ENCODE measurements at regions not wholly inside any gene's neighbourhood (a gene's known extent, or its start where the extent isn't known, plus 50 kb on each side); places are given as distances from the start of the nearest gene placed in this dataset.
"Not testable (repeated sequence)": the region's sequence is repeated elsewhere in the genome, so short reads cannot be mapped to it uniquely, and the experiment has no call there.

- in situ Hi-C loops (cut with MboI; ENCODE audit: low pct_unique_long_range_greater_than_20kb, low sequenced_read_pairs) = no loop called here
- DNase-seq = no peak
Observed at GRCh38 chr18:33836564-33836963, 258.5 kb downstream of the ASXL3 start.

GRCh38 chr18:33835419-33835818 is 257.4 kb downstream of the ASXL3 start:
- DNase-seq = no peak
- in situ Hi-C loops (cut with MboI; ENCODE audit: low pct_unique_long_range_greater_than_20kb, low sequenced_read_pairs) = no loop called here

GRCh38 chr18:33833842-33834241 is 255.8 kb downstream of the ASXL3 start:
- DNase-seq = no peak
- in situ Hi-C loops (cut with MboI; ENCODE audit: low pct_unique_long_range_greater_than_20kb, low sequenced_read_pairs) = no loop called here

- in situ Hi-C loops (cut with MboI; ENCODE audit: low pct_unique_long_range_greater_than_20kb, low sequenced_read_pairs) = no loop called here
Observed at GRCh38 chr18:33831424-33831823, 253.4 kb downstream of the ASXL3 start.

GRCh38 chr18:33830213-33830612 is 252.2 kb downstream of the ASXL3 start:
- in situ Hi-C loops (cut with MboI; ENCODE audit: low pct_unique_long_range_greater_than_20kb, low sequenced_read_pairs) = no loop called here
- DNase-seq = no peak

More at GRCh38 chr18:33831424-33831823, 253.4 kb downstream of the ASXL3 start:
- DNase-seq = no peak

DNA sequence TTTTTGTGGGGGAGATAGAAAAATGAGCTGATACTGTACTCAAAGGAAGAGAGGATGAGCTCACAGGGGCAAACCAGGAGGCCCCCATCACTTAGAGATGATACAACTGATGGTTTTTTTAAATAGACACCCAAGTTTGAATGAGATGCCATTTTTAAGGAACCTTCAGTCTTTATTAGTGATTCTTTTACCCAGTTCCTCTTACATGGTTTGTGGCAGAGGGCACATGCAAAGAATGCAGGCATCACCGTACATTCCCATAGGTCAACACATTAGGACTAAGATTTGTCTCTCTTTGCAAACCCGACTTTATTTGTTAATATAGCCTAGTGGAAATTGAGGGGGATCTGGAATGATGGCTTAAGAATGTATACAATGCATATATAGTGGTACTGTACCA is 250.9 kb downstream of the ASXL3 start:
- no peak for DNase-seq
- in situ Hi-C loops (cut with MboI; ENCODE audit: low pct_unique_long_range_greater_than_20kb, low sequenced_read_pairs) = no loop called here

GRCh38 chr18:33826151-33826550 is 248.1 kb downstream of the ASXL3 start:
- in situ Hi-C loops (cut with MboI; ENCODE audit: low pct_unique_long_range_greater_than_20kb, low sequenced_read_pairs) = no loop called here
- DNase-seq = no peak

DNA sequence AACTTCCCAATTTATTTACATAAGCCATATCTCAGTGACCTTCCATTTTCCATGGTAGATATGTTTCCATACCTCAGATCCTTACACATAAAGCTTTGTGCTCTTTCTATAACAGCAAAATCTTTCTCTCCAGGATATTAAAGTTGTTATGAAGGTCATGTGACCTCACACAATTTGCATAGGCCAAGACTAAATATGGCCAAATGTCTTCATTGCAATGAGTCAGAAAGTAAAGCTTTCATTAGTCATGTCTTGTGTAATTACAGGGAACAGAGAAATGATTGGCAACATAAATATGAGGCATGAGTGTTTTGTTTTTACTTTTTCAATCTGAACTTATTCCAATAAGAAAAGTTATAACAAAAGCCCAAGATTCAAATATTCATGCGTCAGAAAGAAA is 243.5 kb downstream of the ASXL3 start:
- no peak for DNase-seq
- in situ Hi-C loops (cut with MboI; ENCODE audit: low pct_unique_long_range_greater_than_20kb, low sequenced_read_pairs) = no loop called here

DNA sequence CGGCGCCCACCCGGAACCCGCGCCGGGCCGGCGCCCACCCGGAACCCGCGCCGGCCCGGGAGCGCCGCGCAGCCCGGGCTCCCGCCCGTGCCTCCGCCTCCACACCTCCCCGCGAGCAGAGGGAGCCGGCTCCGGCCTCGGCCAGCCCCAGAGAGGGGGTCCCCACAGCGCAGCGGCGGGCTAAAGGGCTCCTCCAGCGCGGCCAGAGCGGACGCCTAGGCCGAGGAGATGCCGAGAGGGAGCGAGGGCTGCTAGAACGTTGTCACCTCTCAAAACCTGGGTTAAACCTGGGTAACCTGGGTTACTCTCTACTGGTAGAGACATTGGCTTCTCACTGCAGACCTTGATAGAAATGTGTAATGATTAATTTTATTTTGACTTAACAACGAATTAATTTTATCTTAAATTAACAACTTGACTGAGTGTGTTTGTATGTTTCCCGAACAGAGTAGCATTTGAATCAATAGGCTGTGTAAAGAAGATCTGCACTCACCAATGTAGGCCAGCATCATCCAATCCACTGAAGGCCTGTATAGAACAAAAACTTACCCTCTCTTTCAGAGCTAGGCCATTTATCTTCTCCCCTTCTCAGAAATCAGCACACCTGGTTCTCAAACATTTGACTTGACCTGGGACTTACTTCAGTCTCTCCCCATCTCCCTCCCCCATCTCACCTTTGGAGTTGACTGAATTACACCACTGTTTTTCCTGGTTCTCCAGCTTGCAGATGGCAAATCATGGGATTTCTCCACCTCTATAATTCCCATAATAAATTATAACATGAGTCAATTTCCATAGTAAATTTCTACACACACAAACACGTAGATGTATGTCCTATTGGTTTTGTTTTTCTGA is 242.7 kb downstream of the ASXL3 start:
- no peak for DNase-seq
- in situ Hi-C loops (cut with MboI; ENCODE audit: low pct_unique_long_range_greater_than_20kb, low sequenced_read_pairs) = no loop called here

- DNase-seq; in situ Hi-C loops (cut with MboI; ENCODE audit: low pct_unique_long_range_greater_than_20kb, low sequenced_read_pairs): not testable (repeated sequence)
Observed at GRCh38 chr18:33819692-33820343, 241.8 kb downstream of the ASXL3 start.

DNA sequence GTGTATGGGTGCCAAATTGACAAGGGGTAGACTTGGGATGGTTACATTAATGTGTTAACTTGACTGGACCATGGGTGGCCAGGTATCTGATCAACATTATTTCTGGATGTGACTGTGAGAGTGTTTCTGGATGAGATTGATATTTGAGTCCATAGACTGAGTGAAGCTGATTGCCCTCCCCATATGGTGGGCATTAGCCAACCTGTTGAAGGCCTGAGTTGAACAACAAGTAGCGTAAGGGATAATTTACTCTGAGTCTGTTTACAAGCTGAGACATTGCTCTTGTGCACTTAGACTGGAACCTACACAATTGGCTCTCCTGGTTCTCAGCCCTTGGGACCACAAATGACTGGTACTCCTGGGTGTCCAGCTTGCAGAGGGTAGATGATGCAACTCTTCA is 240.1 kb downstream of the ASXL3 start:
- in situ Hi-C loops (cut with MboI; ENCODE audit: low pct_unique_long_range_greater_than_20kb, low sequenced_read_pairs) = no loop called here
- no peak for DNase-seq

DNA sequence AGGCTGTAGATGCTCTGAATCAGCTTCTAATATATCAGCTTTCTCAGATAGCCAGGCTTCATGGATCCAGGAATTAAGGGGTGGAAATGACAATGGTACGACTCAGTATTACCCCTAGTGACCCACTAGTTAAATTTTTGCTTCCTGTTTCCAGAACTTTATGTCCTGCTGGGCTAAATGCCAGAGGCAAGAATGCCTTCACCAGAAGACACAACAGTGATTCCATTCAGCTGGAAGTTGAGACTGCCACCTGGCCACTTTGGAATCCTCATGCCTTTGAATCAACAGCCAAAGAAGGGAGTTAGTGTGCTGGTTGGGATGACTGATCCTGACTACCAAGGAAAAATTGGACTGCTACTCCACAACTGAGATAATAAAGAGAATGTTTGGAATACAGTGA is 239.1 kb downstream of the ASXL3 start:
- in situ Hi-C loops (cut with MboI; ENCODE audit: low pct_unique_long_range_greater_than_20kb, low sequenced_read_pairs) = no loop called here
- DNase-seq = no peak

- in situ Hi-C loops (cut with MboI; ENCODE audit: low pct_unique_long_range_greater_than_20kb, low sequenced_read_pairs) = no loop called here
- DNase-seq = no peak
Observed at GRCh38 chr18:33814546-33814945, 236.5 kb downstream of the ASXL3 start.

DNA sequence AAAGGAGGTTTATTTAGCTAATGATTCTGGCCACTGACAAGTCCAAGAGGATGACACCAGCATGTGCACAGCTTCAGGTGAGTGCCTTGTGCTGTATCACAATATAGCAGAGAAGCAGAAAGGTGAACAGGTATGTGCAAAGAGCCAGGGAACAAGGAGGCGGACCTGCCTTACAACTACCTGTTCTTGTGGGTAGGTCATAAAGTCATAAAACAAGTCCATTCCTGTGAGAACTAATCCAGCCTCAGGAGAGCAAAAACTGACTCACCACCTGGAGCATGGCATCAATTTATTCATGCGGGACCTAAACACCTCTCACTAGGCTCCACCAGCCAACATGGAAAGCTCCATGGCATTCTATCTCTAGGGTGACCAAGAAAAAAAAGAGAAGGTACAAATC is 234.2 kb downstream of the ASXL3 start:
- in situ Hi-C loops (cut with MboI; ENCODE audit: low pct_unique_long_range_greater_than_20kb, low sequenced_read_pairs) = no loop called here
- no peak for DNase-seq

DNA sequence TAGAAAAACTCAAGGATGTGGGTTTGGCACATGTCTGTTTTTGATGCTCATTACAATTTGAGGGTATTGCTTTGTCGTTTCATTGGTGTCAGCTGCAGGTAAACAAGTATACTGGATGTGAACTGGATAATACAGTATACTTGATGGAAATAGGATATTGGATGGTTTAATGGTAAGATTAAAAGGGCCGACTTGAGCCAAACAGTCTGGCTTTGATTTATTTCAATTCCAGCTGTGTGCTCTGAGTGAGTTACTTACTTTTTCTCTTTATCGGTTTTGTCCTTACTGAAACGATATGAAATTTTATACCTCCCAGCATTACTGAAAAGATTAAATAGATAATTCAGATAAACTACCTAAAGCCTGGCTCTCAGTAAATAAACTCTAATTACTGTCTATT is 227.6 kb downstream of the ASXL3 start:
- no peak for DNase-seq
- in situ Hi-C loops (cut with MboI; ENCODE audit: low pct_unique_long_range_greater_than_20kb, low sequenced_read_pairs) = no loop called here

GRCh38 chr18:33804258-33804657 is 226.2 kb downstream of the ASXL3 start:
- in situ Hi-C loops (cut with MboI; ENCODE audit: low pct_unique_long_range_greater_than_20kb, low sequenced_read_pairs) = no loop called here
- DNase-seq = no peak

- in situ Hi-C loops (cut with MboI; ENCODE audit: low pct_unique_long_range_greater_than_20kb, low sequenced_read_pairs) = no loop called here
Observed at GRCh38 chr18:33803636-33804035, 225.6 kb downstream of the ASXL3 start.

GRCh38 chr18:33802955-33803354 is 224.9 kb downstream of the ASXL3 start:
- in situ Hi-C loops (cut with MboI; ENCODE audit: low pct_unique_long_range_greater_than_20kb, low sequenced_read_pairs) = no loop called here
- no peak for DNase-seq

More at GRCh38 chr18:33803636-33804035, 225.6 kb downstream of the ASXL3 start:
- DNase-seq = no peak
